OCI-LY7 (cell line): ENCODE measurements at regions not wholly inside any gene's neighbourhood (a gene's known extent, or its start where the extent isn't known, plus 50 kb on each side); places are given as distances from the start of the nearest gene placed in this dataset.

Source experiments
- BruUV-seq: library from RNA; stranded (reverse); fragments of 400-500 nt; replicated peaks from 2 replicates; lab custom pipeline; 2021; lab: Mats Ljungman, UMichigan
- CTCF ChIA-PET: fragments of 300-600 bp; sonication (Branson Sonifier 250); formaldehyde crosslinking; loops from one replicate; lab custom pipeline; 2022; ENCODE audit warnings: antibody characterized with exemption; ENCODE audit not compliant: unreplicated experiment; lab: Charles Lee
- POLR2A ChIA-PET: fragments of 300-600 bp; sonication (Branson Sonifier 250); formaldehyde crosslinking; loops from one replicate; lab custom pipeline; 2022; ENCODE audit warnings: antibody characterized with exemption; lab: Charles Lee
- DNase-seq: peaks from one replicate; pipeline ENCODE4 v3.0.0-alpha.2; 2015; ENCODE audit warnings: low spot score
- H2AFZ ChIP-seq: fragments of 200-600 bp; sonication (generic), shearing (Covaris generic); 2 replicates; pipeline ENCODE4 v1.6.1; 2014; ENCODE audit warnings: mild to moderate bottlenecking, antibody characterized with exemption, low read length, moderate library complexity
- H3K27ac ChIP-seq: fragments of 200-600 bp; sonication (generic); 2 replicates; pipeline ENCODE4 v1.5.1; 2014; ENCODE audit warnings: mixed run types, low read depth, mild to moderate bottlenecking, moderate library complexity, low read length, inconsistent platforms; ENCODE audit not compliant: poor library complexity, severe bottlenecking
- H3K36me3 ChIP-seq: fragments of 200-600 bp; sonication (generic); 2 replicates; pipeline ENCODE4 v1.6.1; 2014; ENCODE audit warnings: mild to moderate bottlenecking, antibody characterized with exemption, low read length, moderate library complexity, mixed read lengths; ENCODE audit not compliant: insufficient read depth
- H3K4me1 ChIP-seq: fragments of 200-600 bp; sonication (generic); 2 replicates; pipeline ENCODE4 v1.5.1; 2014; ENCODE audit warnings: mild to moderate bottlenecking, low read length; ENCODE audit not compliant: insufficient read depth, poor library complexity, severe bottlenecking
- H3K4me2 ChIP-seq: fragments of 200-600 bp; sonication (generic); 2 replicates; pipeline ENCODE4 v1.6.1; 2014; ENCODE audit warnings: mild to moderate bottlenecking, low read length
- H3K4me3 ChIP-seq: fragments of 200-600 bp; sonication (generic); 2 replicates; pipeline ENCODE4 v1.5.1; 2014; ENCODE audit warnings: mild to moderate bottlenecking, low read depth, low read length; ENCODE audit not compliant: poor library complexity, severe bottlenecking
- H3K79me2 ChIP-seq: fragments of 200-600 bp; sonication (generic); 2 replicates; pipeline ENCODE4 v1.6.1; 2016; ENCODE audit warnings: low read depth, mild to moderate bottlenecking, low read length, moderate library complexity, mixed read lengths; ENCODE audit not compliant: insufficient read depth
- H3K9me2 ChIP-seq: fragments of 200-600 bp; sonication (generic); 2 replicates; pipeline ENCODE4 v1.6.1; 2016; ENCODE audit warnings: mild to moderate bottlenecking, low read length, mixed read lengths; ENCODE audit not compliant: insufficient read depth
- H3K9me3 ChIP-seq: fragments of 200-600 bp; sonication (generic); 2 replicates; pipeline ENCODE4 v1.6.1; 2014; ENCODE audit warnings: mild to moderate bottlenecking, mixed run types, low read length, mixed read lengths
- H4K20me1 ChIP-seq: fragments of 200-600 bp; sonication (generic); 2 replicates; pipeline ENCODE4 v1.6.1; 2014; ENCODE audit warnings: mild to moderate bottlenecking, antibody characterized with exemption, low read length, moderate library complexity, mixed read lengths; ENCODE audit not compliant: insufficient read depth
- CTCF ChIP-seq: fragments of 200-600 bp; sonication (generic); conservative IDR thresholded peaks from 2 replicates; pipeline ENCODE4 v1.5.1; 2014; ENCODE audit warnings: mild to moderate bottlenecking, antibody characterized with exemption, low read length, moderate library complexity, mixed read lengths
- EZH2phosphoT487 ChIP-seq: fragments of 200-600 bp; sonication (generic); IDR thresholded peaks from 2 replicates; pipeline ENCODE4 v1.6.1; 2018; ENCODE audit warnings: low read depth, borderline replicate concordance, mild to moderate bottlenecking, mixed run types, antibody characterized with exemption, low read length, moderate library complexity, mixed read lengths
- intact Hi-C: fragments of 100-400 bp; cut with micrococcal nuclease; formaldehyde crosslinking; loops from one replicate; pipeline ENCODE4 v1.10.0; 2022; ENCODE audit not compliant: unreplicated experiment

- ChIA-PET CTCF (no interaction called here), POLR2A (no interaction called here)
- intact Hi-C loops: no loop called here
- H3K4me2 ChIP-seq: no peak overlapping the region
- H3K4me3 ChIP-seq: no peak overlapping the region
- H3K9me2 ChIP-seq: no peaks in the 10 kb centered on the region
- H2AFZ ChIP-seq: no peak overlapping the region
- DNase-seq: no peak
- H3K79me2 ChIP-seq: no peaks in the 10 kb centered on the region
- no peak overlapping the region for H3K27ac ChIP-seq
- H3K4me1 ChIP-seq: no peaks in the 10 kb centered on the region
- BruUV-seq: no TSS peak
- no peaks in the 10 kb centered on the region for H3K36me3 ChIP-seq
- H3K9me3 ChIP-seq: no peaks in the 10 kb centered on the region
- no peaks in the 10 kb centered on the region for H4K20me1 ChIP-seq
- no peak for TF ChIP-seq EZH2phosphoT487
- TF ChIP-seq CTCF: no peak
These were observed 148.5 kb downstream of the TTC32 start for GRCh38 chr2:19753314-19753713.

- Histone ChIP-seq H2AFZ (no peak overlapping the region), H3K9me3 (no peaks in the 10 kb centered on the region), H3K79me2 (no peaks in the 10 kb centered on the region), H3K27ac (no peak overlapping the region), H3K4me1 (no peaks in the 10 kb centered on the region), H3K4me3 (no peak overlapping the region), H3K36me3 (no peaks in the 10 kb centered on the region), H3K4me2 (no peak overlapping the region), H4K20me1 (no peaks in the 10 kb centered on the region), H3K9me2 (no peaks in the 10 kb centered on the region)
- intact Hi-C loops: no loop called here
- CTCF ChIA-PET: no interaction called here
- no peak for DNase-seq
- no TSS peak for BruUV-seq
- POLR2A ChIA-PET: interaction anchor here (0.5 to 0.7 kb wide), 2 partner anchors 61 to 556 kb away, joined by 3 read pairs; no protein-coding TSS in a partner anchor
- TF ChIP-seq CTCF (no peak), EZH2phosphoT487 (no peak)
These were observed 149.3 kb downstream of the TTC32 start for GRCh38 chr2:19752500-19752899.

GRCh38 chr2:19751631-19752030 lies 150.2 kb downstream of the TTC32 start:
- ChIA-PET CTCF (no interaction called here), POLR2A (no interaction called here)
- Histone ChIP-seq H3K79me2 (no peaks in the 10 kb centered on the region), H3K4me2 (no peak overlapping the region), H3K9me2 (no peaks in the 10 kb centered on the region), H2AFZ (no peak overlapping the region), H3K27ac (no peak overlapping the region), H3K4me1 (no peaks in the 10 kb centered on the region), H3K9me3 (no peaks in the 10 kb centered on the region), H3K36me3 (no peaks in the 10 kb centered on the region), H3K4me3 (no peak overlapping the region), H4K20me1 (no peaks in the 10 kb centered on the region)
- no peak for DNase-seq
- TF ChIP-seq CTCF: no peak
- TF ChIP-seq EZH2phosphoT487: no peak
- intact Hi-C loops: no loop called here
- BruUV-seq: no TSS peak
